Thyroid gland (tissue), 4 donors: ENCODE measurements at regions not wholly inside any gene's neighbourhood (a gene's known extent, or its start where the extent isn't known, plus 50 kb on each side); places are given as distances from the start of the nearest gene placed in this dataset.

Source experiments
- DNase-seq, 2 donors: peaks; one replicate each; pipeline ENCODE4 v3.0.0-alpha.2; 2019
- H3K27ac ChIP-seq, 3 donors: fragments of 200-600 bp; sonication (generic); 1 replicate in 2 of 3; 2 replicates in 1 of 3; pipeline ENCODE4 v1.5.1; 2016 to 2019; ENCODE audit warnings: mild to moderate bottlenecking in 1 of 3, moderate library complexity in 1 of 3
- H3K27me3 ChIP-seq: fragments of 200-600 bp; sonication (generic); one replicate; pipeline ENCODE4 v1.5.1; 2019
- H3K36me3 ChIP-seq, 2 donors: fragments of 200-600 bp; sonication (generic); one replicate each; pipeline ENCODE4 v1.5.1; 2016 to 2019
- H3K4me1 ChIP-seq, 2 donors: fragments of 200-600 bp; sonication (generic); one replicate each; pipeline ENCODE4 v1.5.1; 2017 to 2019
- H3K4me3 ChIP-seq, 3 donors: fragments of 200-600 bp; sonication (generic); replicated peaks in 1 of 3; 1 replicate in 2 of 3; 2 replicates in 1 of 3; pipeline ENCODE4 v1.5.1; 2016; ENCODE audit warnings: mild to moderate bottlenecking in 1 of 3
- H3K9me3 ChIP-seq: fragments of 200-600 bp; sonication (generic); one replicate; pipeline ENCODE4 v1.5.1; 2017
- CTCF ChIP-seq, 6 experiments: fragments of 200-600 bp in 3 of 6; fragments of 450-650 bp in 3 of 6; sonication (generic) in 3 of 6; IDR thresholded peaks; one replicate each; pipeline ENCODE4 v1.5.1; 2016 to 2019; ENCODE audit warnings: antibody characterized with exemption in 6 of 6, mild to moderate bottlenecking in 2 of 6, inconsistent platforms in 1 of 6, moderate library complexity in 1 of 6
- POLR2A ChIP-seq, 2 donors: fragments of 450-650 bp; IDR thresholded peaks; one replicate each; pipeline ENCODE4 v1.6.1; 2017; ENCODE audit warnings: antibody characterized with exemption in 2 of 2, mild to moderate bottlenecking in 2 of 2, moderate library complexity in 1 of 2
- WGBS, 2 donors: methylation state at CpG; one replicate each; pipeline ENCODE4 v1.1.5; 2017; 5-methylcytosine and 5-hydroxymethylcytosine counted together
- intact Hi-C: fragments of 100-400 bp; cut with DNase I; formaldehyde crosslinking; loops from one replicate; pipeline ENCODE4 v1.15.1; 2023

GRCh38 chr20:60070791-60071190 lies 112.6 kb downstream of the CDH26 start:
- TF ChIP-seq CTCF (IDR thresholded peaks at IDR 0.05), result no peak
- TF ChIP-seq POLR2A (IDR thresholded peaks at IDR 0.05), result no peak
- Histone ChIP-seq H3K27me3 (no peaks in the 10 kb centered on the region), H3K27ac (no peak overlapping the region), H3K36me3 (no peaks in the 10 kb centered on the region), H3K4me1 (no peaks in the 10 kb centered on the region), H3K9me3 (no peaks in the 10 kb centered on the region), H3K4me3 (no peak overlapping the region)
- 86 to 88% methylated on average over 4 of the region's 4 CpGs for WGBS, 2 donors
- no peak for DNase-seq
- intact Hi-C loops, result no loop called here

DNA sequence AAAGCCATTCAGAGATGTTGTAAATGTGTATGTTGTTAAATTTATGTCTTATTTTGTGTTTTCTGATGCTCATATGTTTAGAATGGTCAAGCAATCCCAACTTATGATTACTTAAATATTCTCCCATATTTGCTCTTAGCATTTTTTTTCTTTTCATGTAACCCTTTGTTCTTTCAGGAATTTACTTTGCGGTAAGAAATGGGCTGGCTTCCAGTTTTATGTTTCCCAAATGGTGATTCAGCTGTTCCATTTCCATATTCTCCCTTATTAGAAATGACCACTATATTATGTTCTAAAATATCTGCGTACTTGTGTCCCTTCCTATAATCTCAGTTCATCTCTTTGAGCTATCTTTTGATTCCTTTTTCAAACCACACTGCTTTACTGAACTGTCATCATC lies 113.7 kb downstream of the CDH26 start:
- no peaks in the 10 kb centered on the region for H3K9me3 ChIP-seq
- H3K4me1 ChIP-seq, result no peaks in the 10 kb centered on the region
- H3K27ac ChIP-seq, result no peak overlapping the region
- no peak for DNase-seq
- 79 to 83% methylated on average over 2 of the region's 2 CpGs for WGBS, 2 donors
- no peaks in the 10 kb centered on the region for H3K36me3 ChIP-seq
- intact Hi-C loops, result no loop called here
- H3K4me3 ChIP-seq, result no peak overlapping the region
- H3K27me3 ChIP-seq, result no peaks in the 10 kb centered on the region
- no peak for TF ChIP-seq POLR2A (IDR thresholded peaks at IDR 0.05)
- TF ChIP-seq CTCF (IDR thresholded peaks at IDR 0.05), result no peak

DNA sequence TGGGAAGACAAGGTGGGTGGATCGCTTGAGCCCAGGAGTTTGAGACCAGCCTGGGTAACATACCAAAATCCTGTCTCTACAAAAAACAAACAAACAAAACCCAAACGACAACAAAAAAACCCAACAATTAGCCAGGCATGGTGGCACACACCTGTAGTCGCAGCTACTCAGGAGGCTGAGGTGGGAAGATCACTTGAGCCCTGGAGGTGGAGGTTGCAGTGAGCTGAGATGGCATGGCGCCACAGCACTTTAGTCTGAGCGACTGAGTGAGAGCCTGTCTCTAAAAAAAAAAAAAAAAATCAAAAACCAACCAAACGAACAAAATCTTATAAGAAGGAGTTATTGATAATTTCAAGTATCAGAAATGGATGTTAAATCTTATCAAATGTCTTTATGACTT lies 114.9 kb downstream of the CDH26 start:
- intact Hi-C loops, result no loop called here
- no peak for DNase-seq
- no peak overlapping the region for H3K4me3 ChIP-seq
- no peak for TF ChIP-seq CTCF (IDR thresholded peaks at IDR 0.05)
- no peak for TF ChIP-seq POLR2A (IDR thresholded peaks at IDR 0.05)
- no peaks in the 10 kb centered on the region for H3K4me1 ChIP-seq
- H3K36me3 ChIP-seq, result no peaks in the 10 kb centered on the region
- no peaks in the 10 kb centered on the region for H3K27me3 ChIP-seq
- WGBS, 2 donors, result 87 to 91% methylated on average over 6 of the region's 6 CpGs
- H3K27ac ChIP-seq, result no peak overlapping the region
- no peaks in the 10 kb centered on the region for H3K9me3 ChIP-seq

DNA sequence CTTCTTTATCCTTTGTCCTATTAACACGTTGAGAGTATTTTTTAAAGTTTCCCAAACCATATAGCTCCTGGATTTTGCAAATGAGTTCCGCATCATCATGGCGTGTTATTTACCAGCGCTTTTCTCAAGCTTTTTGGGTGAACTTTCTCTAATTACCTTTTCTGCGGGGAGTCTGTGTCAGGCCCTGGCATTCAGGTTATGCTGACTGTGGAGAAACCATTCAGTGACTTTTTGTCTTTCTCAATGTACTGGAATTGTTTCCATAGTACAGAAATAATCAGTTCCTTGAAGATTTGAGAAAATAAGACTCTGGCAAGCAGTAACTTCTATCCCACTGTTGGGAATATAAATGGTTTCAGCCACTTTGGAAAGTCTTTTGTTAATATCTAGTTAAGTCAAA lies 115.3 kb downstream of the CDH26 start:
- DNase-seq, result no peak
- no peaks in the 10 kb centered on the region for H3K36me3 ChIP-seq
- no peak for TF ChIP-seq CTCF (IDR thresholded peaks at IDR 0.05)
- intact Hi-C loops, result no loop called here
- no peak overlapping the region for H3K4me3 ChIP-seq
- 74 to 82% methylated on average over 5 of the region's 5 CpGs for WGBS, 2 donors
- no peaks in the 10 kb centered on the region for H3K27me3 ChIP-seq
- no peaks in the 10 kb centered on the region for H3K9me3 ChIP-seq
- H3K27ac ChIP-seq, result no peak overlapping the region
- no peaks in the 10 kb centered on the region for H3K4me1 ChIP-seq

DNA sequence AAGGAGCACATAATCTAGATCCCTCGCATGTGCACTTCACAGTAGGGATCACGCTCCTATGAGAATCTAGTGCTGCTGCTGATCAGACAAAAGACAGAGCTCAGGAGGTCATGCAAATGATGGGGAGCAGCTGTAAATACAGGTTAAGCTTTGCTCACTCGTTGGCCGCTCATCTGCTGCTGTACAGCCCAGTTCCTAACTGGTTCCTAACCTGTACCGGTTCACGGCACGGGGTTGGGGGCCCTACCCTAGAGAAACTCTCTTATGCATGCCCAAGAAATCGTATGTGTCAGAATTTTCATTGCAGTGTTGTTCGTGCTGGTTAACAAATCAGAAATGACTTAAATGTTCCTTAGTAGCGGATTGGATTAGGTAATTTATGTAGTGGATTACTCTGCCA lies 116.1 kb downstream of the CDH26 start:
- intact Hi-C loops, result no loop called here
- Histone ChIP-seq H3K27ac (no peak overlapping the region), H3K27me3 (no peaks in the 10 kb centered on the region), H3K4me1 (no peaks in the 10 kb centered on the region), H3K36me3 (no peaks in the 10 kb centered on the region), H3K4me3 (no peak overlapping the region), H3K9me3 (no peaks in the 10 kb centered on the region)
- WGBS, 2 donors, result 84 to 91% methylated on average over 10 of the region's 10 CpGs
- TF ChIP-seq POLR2A (IDR thresholded peaks at IDR 0.05) (no peak), CTCF (IDR thresholded peaks at IDR 0.05) (no peak)
- DNase-seq, result no peak
